MCF 10A (cell line): ENCODE measurements at regions not wholly inside any gene's neighbourhood (a gene's known extent, or its start where the extent isn't known, plus 50 kb on each side); places are given as distances from the start of the nearest gene placed in this dataset.

Source experiments
- BruUV-seq: library from RNA; stranded (reverse); fragments of 400-500 nt; replicated peaks from 2 replicates; lab custom pipeline; 2021; lab: Mats Ljungman, UMichigan
- CTCF ChIA-PET: fragments of 300-600 bp; sonication (Branson Sonifier 250); formaldehyde crosslinking; extraction: SDS; loops from one replicate; lab custom pipeline; 2021; ENCODE audit warnings: antibody characterized with exemption, inconsistent platforms; lab: Yijun Ruan, JAX
- POLR2A ChIA-PET: fragments of 300-600, 350-650 bp; sonication (Branson Sonifier 250); formaldehyde crosslinking; extraction: SDS; loops from one replicate; lab custom pipeline; 2020; ENCODE audit warnings: antibody characterized with exemption, inconsistent platforms; lab: Yijun Ruan, JAX
- DNase-seq: peaks from one replicate; pipeline ENCODE4 v3.0.0-alpha.2; 2018; ENCODE audit not compliant: unreplicated experiment
- H3K27ac Mint-ChIP-seq: one replicate; pipeline ENCODE4 v1.8.0; 2022; ENCODE audit warnings: mild to moderate bottlenecking, low read depth, mixed read lengths; ENCODE audit not compliant: unreplicated experiment
- H3K27me3 Mint-ChIP-seq: one replicate; pipeline ENCODE4 v1.8.0; 2022; ENCODE audit warnings: mixed read lengths; ENCODE audit not compliant: insufficient read depth, unreplicated experiment
- H3K36me3 Mint-ChIP-seq: one replicate; pipeline ENCODE4 v1.8.0; 2022; ENCODE audit warnings: mild to moderate bottlenecking, moderate library complexity, mixed read lengths; ENCODE audit not compliant: insufficient read depth, unreplicated experiment
- H3K4me1 Mint-ChIP-seq: one replicate; pipeline ENCODE4 v1.8.0; 2022; ENCODE audit warnings: mixed read lengths; ENCODE audit not compliant: insufficient read depth, unreplicated experiment
- H3K4me3 Mint-ChIP-seq: one replicate; pipeline ENCODE4 v1.8.0; 2022; ENCODE audit warnings: mild to moderate bottlenecking, moderate library complexity, mixed read lengths; ENCODE audit not compliant: unreplicated experiment
- H3K9me3 Mint-ChIP-seq: one replicate; pipeline ENCODE4 v1.8.0; 2022; ENCODE audit warnings: mixed read lengths; ENCODE audit not compliant: unreplicated experiment
- intact Hi-C: fragments of 100-400 bp; cut with micrococcal nuclease; formaldehyde crosslinking; loops from 2 replicates; pipeline ENCODE4 v1.14.1; 2022
- TF ChIP-seq, protein P1 (sequence below): fragments of 200-600 bp; IDR thresholded peaks from one replicate; pipeline ENCODE4 v1.8.0; 2022; ENCODE audit warnings: antibody characterized with exemption, mild to moderate bottlenecking; ENCODE audit not compliant: unreplicated experiment

DNA sequence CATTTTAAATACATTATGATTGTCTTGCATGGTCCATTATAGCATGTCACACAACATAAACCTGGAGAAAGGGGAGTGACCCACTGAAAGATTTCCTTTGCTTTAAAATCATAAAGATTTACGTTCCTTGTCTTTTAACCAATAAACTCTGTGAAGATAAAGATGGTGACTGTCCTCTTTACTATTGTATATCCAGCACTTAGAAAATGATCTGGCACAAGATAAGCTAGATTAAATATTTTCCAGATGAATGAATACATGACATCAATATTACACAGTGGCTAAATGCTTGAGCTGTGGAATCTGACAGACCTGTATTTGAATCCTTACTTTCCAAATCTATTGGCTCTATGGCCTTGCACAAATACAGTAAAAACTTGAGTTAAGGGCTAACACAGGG is 938.4 kb downstream of the SORCS1 start:
- ChIA-PET CTCF (interaction anchor here (0.6 kb wide), 1 partner anchor 125 kb away, joined by 3 read pairs; no protein-coding TSS in a partner anchor), POLR2A (interaction anchor here (1.2 kb wide), 1 partner anchor 28 kb away, joined by 5 read pairs; no protein-coding TSS in a partner anchor)
- TF ChIP-seq, protein P1, sequence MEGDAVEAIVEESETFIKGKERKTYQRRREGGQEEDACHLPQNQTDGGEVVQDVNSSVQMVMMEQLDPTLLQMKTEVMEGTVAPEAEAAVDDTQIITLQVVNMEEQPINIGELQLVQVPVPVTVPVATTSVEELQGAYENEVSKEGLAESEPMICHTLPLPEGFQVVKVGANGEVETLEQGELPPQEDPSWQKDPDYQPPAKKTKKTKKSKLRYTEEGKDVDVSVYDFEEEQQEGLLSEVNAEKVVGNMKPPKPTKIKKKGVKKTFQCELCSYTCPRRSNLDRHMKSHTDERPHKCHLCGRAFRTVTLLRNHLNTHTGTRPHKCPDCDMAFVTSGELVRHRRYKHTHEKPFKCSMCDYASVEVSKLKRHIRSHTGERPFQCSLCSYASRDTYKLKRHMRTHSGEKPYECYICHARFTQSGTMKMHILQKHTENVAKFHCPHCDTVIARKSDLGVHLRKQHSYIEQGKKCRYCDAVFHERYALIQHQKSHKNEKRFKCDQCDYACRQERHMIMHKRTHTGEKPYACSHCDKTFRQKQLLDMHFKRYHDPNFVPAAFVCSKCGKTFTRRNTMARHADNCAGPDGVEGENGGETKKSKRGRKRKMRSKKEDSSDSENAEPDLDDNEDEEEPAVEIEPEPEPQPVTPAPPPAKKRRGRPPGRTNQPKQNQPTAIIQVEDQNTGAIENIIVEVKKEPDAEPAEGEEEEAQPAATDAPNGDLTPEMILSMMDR: no peak
- no peak overlapping the region for H3K4me3 Mint-ChIP-seq
- no peak overlapping the region for H3K27ac Mint-ChIP-seq
- BruUV-seq: no TSS peak
- DNase-seq: no peak
- H3K9me3 Mint-ChIP-seq: no peaks in the 10 kb centered on the region
- H3K4me1 Mint-ChIP-seq: peaks cover 19% of the 10 kb centered on the region
- no peaks in the 10 kb centered on the region for H3K27me3 Mint-ChIP-seq
- H3K36me3 Mint-ChIP-seq: no peaks in the 10 kb centered on the region
- intact Hi-C loops: no loop called here

GRCh38 chr10:106224676-106225075 is 939.8 kb downstream of the SORCS1 start:
- Mint-ChIP-seq H3K9me3 (no peaks in the 10 kb centered on the region), H3K4me3 (no peak overlapping the region)

DNA sequence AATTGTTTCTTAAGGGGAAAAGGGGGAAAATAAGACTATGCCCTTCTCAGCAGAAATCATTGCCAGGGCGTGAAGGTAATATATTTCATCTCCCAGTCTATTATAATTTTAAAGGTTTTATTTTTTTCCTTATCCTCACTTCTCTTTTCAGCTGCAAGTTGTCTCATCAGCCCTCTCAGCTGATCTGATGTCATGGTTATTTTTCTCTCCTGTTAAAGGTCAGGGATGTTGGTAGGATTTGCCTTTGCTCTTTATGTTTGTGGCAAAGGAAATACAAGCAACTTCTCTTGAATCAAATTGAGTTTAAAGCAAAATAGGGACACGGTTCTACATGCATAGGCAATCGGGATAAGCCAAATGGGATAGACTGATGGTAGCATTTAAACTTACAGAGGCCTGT is 946.9 kb downstream of the SORCS1 start:
- H3K27me3 Mint-ChIP-seq: no peaks in the 10 kb centered on the region
- no peaks in the 10 kb centered on the region for H3K36me3 Mint-ChIP-seq
- TF ChIP-seq, protein P1: no peak
- no peak overlapping the region for H3K4me3 Mint-ChIP-seq
- H3K4me1 Mint-ChIP-seq: no peaks in the 10 kb centered on the region
- POLR2A ChIA-PET: no interaction called here
- no peak for DNase-seq
- no TSS peak for BruUV-seq
- no peaks in the 10 kb centered on the region for H3K9me3 Mint-ChIP-seq
- CTCF ChIA-PET: no interaction called here
- H3K27ac Mint-ChIP-seq: no peak overlapping the region
- intact Hi-C loops: no loop called here

More at GRCh38 chr10:106224676-106225075, 939.8 kb downstream of the SORCS1 start:
- intact Hi-C loops: no loop called here
- no TSS peak for BruUV-seq
- DNase-seq: peak; percentile 80
- Mint-ChIP-seq H3K27ac (peak overlapping the region; percentile 33), H3K36me3 (no peaks in the 10 kb centered on the region), H3K4me1 (peaks cover 19% of the 10 kb centered on the region), H3K27me3 (no peaks in the 10 kb centered on the region)
- ChIA-PET CTCF (interaction anchor here (0.7 kb wide), 1 partner anchor 20 kb away, joined by 3 read pairs; no protein-coding TSS in a partner anchor), POLR2A (no interaction called here)
- TF ChIP-seq, protein P1: no peak

GRCh38 chr10:106216085-106216484 is 948.4 kb downstream of the SORCS1 start:
- Mint-ChIP-seq H3K4me1 (no peaks in the 10 kb centered on the region), H3K9me3 (peaks cover 5% of the 10 kb centered on the region)
- CTCF ChIA-PET: no interaction called here

More at GRCh38 chr10:106216085-106216484, 948.4 kb downstream of the SORCS1 start:
- no peak for DNase-seq
- H3K27me3 Mint-ChIP-seq: no peaks in the 10 kb centered on the region
- intact Hi-C loops: no loop called here
- POLR2A ChIA-PET: no interaction called here
- no peak overlapping the region for H3K4me3 Mint-ChIP-seq
- no TSS peak for BruUV-seq
- TF ChIP-seq, protein P1: no peak
- no peaks in the 10 kb centered on the region for H3K36me3 Mint-ChIP-seq
- H3K27ac Mint-ChIP-seq: no peak overlapping the region
